Prostate gland (tissue), 2 donors: ENCODE measurements at regions not wholly inside any gene's neighbourhood (a gene's known extent, or its start where the extent isn't known, plus 50 kb on each side); places are given as distances from the start of the nearest gene placed in this dataset.

Experiments
- CTCF ChIP-seq, 4 experiments: fragments of 200-600 bp in 2 of 4; fragments of 450-650 bp in 2 of 4; sonication (generic) in 2 of 4; IDR thresholded peaks; 1 replicate in 3 of 4; 2 replicates in 1 of 4; pipeline ENCODE4 v1.5.1; 2016 to 2019; ENCODE audit warnings: antibody characterized with exemption in 4 of 4, mild to moderate bottlenecking in 2 of 4, moderate library complexity in 2 of 4
- POLR2AphosphoS5 ChIP-seq: sonication (generic); formaldehyde crosslinking; IDR thresholded peaks from one replicate; pipeline ENCODE4 v1.6.1; 2017; ENCODE audit warnings: antibody characterized with exemption

- TF ChIP-seq POLR2AphosphoS5 (no peak), CTCF (IDR thresholded peaks at IDR 0.05) (no peak)
These were observed 979.8 kb upstream of the MANEA start for GRCh38 chr6:94597487-94597886.
